A549 (cell line): ENCODE measurements at regions not wholly inside any gene's neighbourhood (a gene's known extent, or its start where the extent isn't known, plus 50 kb on each side); places are given as distances from the start of the nearest gene placed in this dataset.

Source experiments
- ELK1 ChIP-seq: fragments of 150-350 bp; IDR thresholded peaks from 2 replicates; pipeline ENCODE4 v1.6.1; 2014; ENCODE audit warnings: low read depth, mild to moderate bottlenecking, low read length
- EP300 ChIP-seq, 2 experiments: fragments of >200 bp; sonication (Bioruptor Twin); formaldehyde crosslinking; IDR thresholded peaks; 2 replicates in 1 of 2; 3 replicates in 1 of 2; pipeline ENCODE4 v1.6.1; 2016 to 2017
- HDAC2 ChIP-seq: fragments of 200-600 bp; sonication (generic); IDR thresholded peaks from 2 replicates; pipeline ENCODE4 v1.6.1; 2016
- HOXB13 ChIP-seq: fragments of 250-450 bp; sonication (Bioruptor Pico); IDR thresholded peaks from 2 replicates; pipeline ENCODE4 v1.5.0; 2020; ENCODE audit warnings: low read depth, mild to moderate bottlenecking, moderate library complexity
- MAFK ChIP-seq: fragments of 450-650 bp; IDR thresholded peaks from 2 replicates; pipeline ENCODE4 v1.6.1; 2014; ENCODE audit not compliant: partially characterized antibody
- PBX3 ChIP-seq: IDR thresholded peaks from 2 replicates; pipeline ENCODE4 v1.6.1; 2012
- POLR2A ChIP-seq: IDR thresholded peaks from 2 replicates; pipeline ENCODE4 v1.6.1; 2012; ENCODE audit warnings: mild to moderate bottlenecking, low read length
- RAD21 ChIP-seq, 2 experiments: fragments of >200 bp in 1 of 2; sonication (Bioruptor Twin) in 1 of 2; formaldehyde crosslinking in 1 of 2; IDR thresholded peaks in 1 of 2; conservative IDR thresholded peaks in 1 of 2; 2 replicates in 1 of 2; 3 replicates in 1 of 2; pipeline ENCODE4 v1.6.1; 2012 to 2018; ENCODE audit warnings: inconsistent platforms in 1 of 2
- RCOR1 ChIP-seq: fragments of 150-350 bp; IDR thresholded peaks from 2 replicates; pipeline ENCODE4 v1.6.1; 2014; ENCODE audit warnings: antibody characterized with exemption, low read length, low read depth
- RNF2 ChIP-seq: fragments of 200-600 bp; sonication (generic); IDR thresholded peaks from 2 replicates; pipeline ENCODE4 v1.6.1; 2016; ENCODE audit warnings: low read depth, mild to moderate bottlenecking, antibody characterized with exemption, moderate library complexity, borderline replicate concordance
- SMC3 ChIP-seq: fragments of >200 bp; sonication (Bioruptor Twin); formaldehyde crosslinking; IDR thresholded peaks from 3 replicates; pipeline ENCODE4 v1.6.1; 2018; ENCODE audit warnings: inconsistent platforms
- TP53 ChIP-seq: fragments of 250-450 bp; sonication (Bioruptor Pico); IDR thresholded peaks from 2 replicates; pipeline ENCODE4 v1.5.0; 2021; ENCODE audit warnings: mild to moderate bottlenecking, moderate library complexity
- TF ChIP-seq, protein P1 (sequence below): fragments of >200 bp; sonication (Bioruptor Twin); formaldehyde crosslinking; IDR thresholded peaks from 3 replicates; pipeline ENCODE4 v1.5.1; 2016
- TF ChIP-seq, protein P2 (sequence below): fragments of 200-600 bp; sonication (generic); IDR thresholded peaks from 2 replicates; pipeline ENCODE4 v1.6.1; 2016; ENCODE audit warnings: antibody characterized with exemption, mild to moderate bottlenecking, moderate library complexity

GRCh38 chr18:68233018-68233417, 481.9 kb downstream of the TMX3 start:
- TF ChIP-seq, protein P1, sequence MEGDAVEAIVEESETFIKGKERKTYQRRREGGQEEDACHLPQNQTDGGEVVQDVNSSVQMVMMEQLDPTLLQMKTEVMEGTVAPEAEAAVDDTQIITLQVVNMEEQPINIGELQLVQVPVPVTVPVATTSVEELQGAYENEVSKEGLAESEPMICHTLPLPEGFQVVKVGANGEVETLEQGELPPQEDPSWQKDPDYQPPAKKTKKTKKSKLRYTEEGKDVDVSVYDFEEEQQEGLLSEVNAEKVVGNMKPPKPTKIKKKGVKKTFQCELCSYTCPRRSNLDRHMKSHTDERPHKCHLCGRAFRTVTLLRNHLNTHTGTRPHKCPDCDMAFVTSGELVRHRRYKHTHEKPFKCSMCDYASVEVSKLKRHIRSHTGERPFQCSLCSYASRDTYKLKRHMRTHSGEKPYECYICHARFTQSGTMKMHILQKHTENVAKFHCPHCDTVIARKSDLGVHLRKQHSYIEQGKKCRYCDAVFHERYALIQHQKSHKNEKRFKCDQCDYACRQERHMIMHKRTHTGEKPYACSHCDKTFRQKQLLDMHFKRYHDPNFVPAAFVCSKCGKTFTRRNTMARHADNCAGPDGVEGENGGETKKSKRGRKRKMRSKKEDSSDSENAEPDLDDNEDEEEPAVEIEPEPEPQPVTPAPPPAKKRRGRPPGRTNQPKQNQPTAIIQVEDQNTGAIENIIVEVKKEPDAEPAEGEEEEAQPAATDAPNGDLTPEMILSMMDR = no peak
- TF ChIP-seq MAFK (no peak), HDAC2 (no peak), RNF2 (no peak), EP300 (IDR thresholded peaks at IDR 0.05) (no peak), HOXB13 (CRISPR knock-in tag) (no peak), TP53 (CRISPR knock-in tag) (no peak), POLR2A (no peak), PBX3 (no peak), RAD21 (conservative IDR thresholded peaks at IDR 0.05 in 1 of 2, IDR thresholded peaks at IDR 0.05 in 1 of 2) (no peak), SMC3 (no peak), RCOR1 (no peak), ELK1 (no peak)
- TF ChIP-seq, protein P2, sequence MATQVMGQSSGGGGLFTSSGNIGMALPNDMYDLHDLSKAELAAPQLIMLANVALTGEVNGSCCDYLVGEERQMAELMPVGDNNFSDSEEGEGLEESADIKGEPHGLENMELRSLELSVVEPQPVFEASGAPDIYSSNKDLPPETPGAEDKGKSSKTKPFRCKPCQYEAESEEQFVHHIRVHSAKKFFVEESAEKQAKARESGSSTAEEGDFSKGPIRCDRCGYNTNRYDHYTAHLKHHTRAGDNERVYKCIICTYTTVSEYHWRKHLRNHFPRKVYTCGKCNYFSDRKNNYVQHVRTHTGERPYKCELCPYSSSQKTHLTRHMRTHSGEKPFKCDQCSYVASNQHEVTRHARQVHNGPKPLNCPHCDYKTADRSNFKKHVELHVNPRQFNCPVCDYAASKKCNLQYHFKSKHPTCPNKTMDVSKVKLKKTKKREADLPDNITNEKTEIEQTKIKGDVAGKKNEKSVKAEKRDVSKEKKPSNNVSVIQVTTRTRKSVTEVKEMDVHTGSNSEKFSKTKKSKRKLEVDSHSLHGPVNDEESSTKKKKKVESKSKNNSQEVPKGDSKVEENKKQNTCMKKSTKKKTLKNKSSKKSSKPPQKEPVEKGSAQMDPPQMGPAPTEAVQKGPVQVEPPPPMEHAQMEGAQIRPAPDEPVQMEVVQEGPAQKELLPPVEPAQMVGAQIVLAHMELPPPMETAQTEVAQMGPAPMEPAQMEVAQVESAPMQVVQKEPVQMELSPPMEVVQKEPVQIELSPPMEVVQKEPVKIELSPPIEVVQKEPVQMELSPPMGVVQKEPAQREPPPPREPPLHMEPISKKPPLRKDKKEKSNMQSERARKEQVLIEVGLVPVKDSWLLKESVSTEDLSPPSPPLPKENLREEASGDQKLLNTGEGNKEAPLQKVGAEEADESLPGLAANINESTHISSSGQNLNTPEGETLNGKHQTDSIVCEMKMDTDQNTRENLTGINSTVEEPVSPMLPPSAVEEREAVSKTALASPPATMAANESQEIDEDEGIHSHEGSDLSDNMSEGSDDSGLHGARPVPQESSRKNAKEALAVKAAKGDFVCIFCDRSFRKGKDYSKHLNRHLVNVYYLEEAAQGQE = no peak
